Ovary (tissue), 7 donors: ENCODE measurements at regions not wholly inside any gene's neighbourhood (a gene's known extent, or its start where the extent isn't known, plus 50 kb on each side); places are given as distances from the start of the nearest gene placed in this dataset.

Experiments used
- DNase-seq, 5 donors: peaks; one replicate each; pipeline ENCODE4 v3.0.0-alpha.2; 2019 to 2020
- H3K27ac ChIP-seq, 2 donors: fragments of 200-600 bp; one replicate each; pipeline versions ENCODE4 v1.5.1 to v1.8.0; 2019 to 2022
- H3K27me3 ChIP-seq: fragments of 200-600 bp; one replicate; pipeline ENCODE4 v1.8.0; 2022
- H3K36me3 ChIP-seq: fragments of 200-600 bp; sonication (generic); one replicate; pipeline ENCODE4 v1.5.1; 2019
- H3K4me1 ChIP-seq: one replicate; pipeline ENCODE4 v1.8.1; 2013; ENCODE audit warnings: mild to moderate bottlenecking, moderate library complexity; ENCODE audit not compliant: insufficient read depth
- H3K4me3 ChIP-seq: fragments of 200-600 bp; sonication (generic); one replicate; pipeline ENCODE4 v1.5.1; 2017
- H3K9me3 ChIP-seq, 2 donors: fragments of 200-600 bp in 1 of 2; sonication (generic) in 1 of 2; one replicate each; pipeline versions ENCODE4 v1.5.1 to v1.8.1; 2013 to 2019; ENCODE audit warnings: mild to moderate bottlenecking in 1 of 2, moderate library complexity in 1 of 2
- EP300 ChIP-seq: sonication (generic); formaldehyde crosslinking; IDR thresholded peaks from one replicate; pipeline ENCODE4 v1.6.1; 2017; ENCODE audit warnings: antibody characterized with exemption
- POLR2A ChIP-seq: fragments of 450-650 bp; IDR thresholded peaks from one replicate; pipeline ENCODE4 v1.6.1; 2017; ENCODE audit warnings: antibody characterized with exemption, mild to moderate bottlenecking, moderate library complexity
- WGBS, 3 donors: extraction: QIAGEN DNeasy Blood & Tissue Kit in 1 of 3; methylation state at CpG; one replicate each; pipeline versions ENCODE4 v1.1.5 to v1.1.7; 2013 to 2017; 5-methylcytosine and 5-hydroxymethylcytosine counted together
- intact Hi-C, 4 donors: fragments of 100-400 bp; cut with DNase I; formaldehyde crosslinking; loops; one replicate each; pipeline versions ENCODE4 v1.11.0 to v1.15.1; 2022 to 2023
- TF ChIP-seq, protein P1 (sequence below), 3 donors: fragments of 450-650 bp in 2 of 3; fragments of 200-600 bp in 1 of 3; IDR thresholded peaks; one replicate each; pipeline versions ENCODE4 v1.5.1 to v1.8.0; 2016 to 2022; ENCODE audit warnings: antibody characterized with exemption in 3 of 3, mild to moderate bottlenecking in 1 of 3
- donor health status: DM: no; HTN: no; CAD: no; lungs with moderate emphysema.
- donor health status: DM: no; HTN: no; CAD: no.
- donor health status: Bipolar disorder and iron deficiency.
- donor health status: DM: no; HTN: no; CAD: no.
- donor health status: DM: yes; HTN: yes; CAD: no.

GRCh38 chr11:29844701-29845379, 172.0 kb downstream of the KCNA4 start:
- Histone ChIP-seq H3K27ac (no peak overlapping the region), H3K27me3 (no peaks in the 10 kb centered on the region), H3K36me3 (no peaks in the 10 kb centered on the region), H3K4me1 (no peaks in the 10 kb centered on the region), H3K9me3 (no peaks in the 10 kb centered on the region), H3K4me3 (no peak overlapping the region)
- WGBS, 3 donors: 18 to 39% (median 20%) methylated on average over 3 of the region's 3 CpGs
- no peak for DNase-seq
- intact Hi-C loops: no loop called here
- TF ChIP-seq, protein P1, sequence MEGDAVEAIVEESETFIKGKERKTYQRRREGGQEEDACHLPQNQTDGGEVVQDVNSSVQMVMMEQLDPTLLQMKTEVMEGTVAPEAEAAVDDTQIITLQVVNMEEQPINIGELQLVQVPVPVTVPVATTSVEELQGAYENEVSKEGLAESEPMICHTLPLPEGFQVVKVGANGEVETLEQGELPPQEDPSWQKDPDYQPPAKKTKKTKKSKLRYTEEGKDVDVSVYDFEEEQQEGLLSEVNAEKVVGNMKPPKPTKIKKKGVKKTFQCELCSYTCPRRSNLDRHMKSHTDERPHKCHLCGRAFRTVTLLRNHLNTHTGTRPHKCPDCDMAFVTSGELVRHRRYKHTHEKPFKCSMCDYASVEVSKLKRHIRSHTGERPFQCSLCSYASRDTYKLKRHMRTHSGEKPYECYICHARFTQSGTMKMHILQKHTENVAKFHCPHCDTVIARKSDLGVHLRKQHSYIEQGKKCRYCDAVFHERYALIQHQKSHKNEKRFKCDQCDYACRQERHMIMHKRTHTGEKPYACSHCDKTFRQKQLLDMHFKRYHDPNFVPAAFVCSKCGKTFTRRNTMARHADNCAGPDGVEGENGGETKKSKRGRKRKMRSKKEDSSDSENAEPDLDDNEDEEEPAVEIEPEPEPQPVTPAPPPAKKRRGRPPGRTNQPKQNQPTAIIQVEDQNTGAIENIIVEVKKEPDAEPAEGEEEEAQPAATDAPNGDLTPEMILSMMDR (IDR thresholded peaks at IDR 0.05): no peak
- TF ChIP-seq EP300 (no peak), POLR2A (no peak)

- intact Hi-C loops: no loop called here
- TF ChIP-seq, protein P1 (IDR thresholded peaks at IDR 0.05): no peak
- TF ChIP-seq EP300 (no peak), POLR2A (no peak)
- no peaks in the 10 kb centered on the region for H3K27me3 ChIP-seq
- H3K27ac ChIP-seq: no peak overlapping the region
- H3K4me1 ChIP-seq: no peaks in the 10 kb centered on the region
- no peaks in the 10 kb centered on the region for H3K9me3 ChIP-seq
- H3K4me3 ChIP-seq: no peak overlapping the region
- DNase-seq: no peak
- no peaks in the 10 kb centered on the region for H3K36me3 ChIP-seq
- WGBS, 3 donors: 88 to 99% (median 92%) methylated on average over 3 of the region's 3 CpGs
These were observed 172.8 kb downstream of the KCNA4 start for GRCh38 chr11:29844031-29844430.

DNA sequence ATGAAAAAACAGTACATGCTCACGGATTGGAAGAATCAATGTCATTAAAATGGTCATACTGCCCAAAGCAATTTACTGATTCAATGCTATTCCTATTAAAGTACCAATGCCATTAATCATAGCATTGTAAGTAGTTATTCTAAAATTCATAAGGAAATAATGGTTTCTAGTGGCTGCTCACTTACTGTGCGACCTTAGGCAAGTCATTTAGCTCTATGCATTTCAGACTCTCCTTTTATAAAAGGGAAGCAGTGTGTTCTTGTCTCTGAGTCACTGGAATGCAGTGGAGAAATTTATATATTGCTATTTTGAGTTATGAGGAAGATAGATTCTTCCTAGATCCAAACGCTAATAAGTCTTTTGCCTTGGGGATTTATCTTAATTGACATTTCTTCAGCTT, 174.8 kb downstream of the KCNA4 start:
- H3K4me1 ChIP-seq: no peaks in the 10 kb centered on the region
- TF ChIP-seq, protein P1 (IDR thresholded peaks at IDR 0.05): no peak
- TF ChIP-seq EP300: no peak
- H3K36me3 ChIP-seq: no peaks in the 10 kb centered on the region
- no peak overlapping the region for H3K27ac ChIP-seq
- no peak for DNase-seq
- no peaks in the 10 kb centered on the region for H3K27me3 ChIP-seq
- no peak overlapping the region for H3K4me3 ChIP-seq
- intact Hi-C loops: no loop called here
- H3K9me3 ChIP-seq: no peaks in the 10 kb centered on the region
- WGBS, 3 donors: 67 to 70% (median 68%) methylated on average over 3 of the region's 3 CpGs

GRCh38 chr11:29826878-29827277, 190.0 kb downstream of the KCNA4 start:
- 87 to 100% (median 91%) methylated on average over 2 of the region's 2 CpGs for WGBS, 3 donors
- no peak for DNase-seq
- Histone ChIP-seq H3K4me1 (no peaks in the 10 kb centered on the region), H3K36me3 (no peaks in the 10 kb centered on the region), H3K4me3 (no peak overlapping the region), H3K27me3 (no peaks in the 10 kb centered on the region), H3K9me3 (no peaks in the 10 kb centered on the region), H3K27ac (no peak overlapping the region)
- TF ChIP-seq POLR2A (no peak), EP300 (no peak)
- TF ChIP-seq, protein P1 (IDR thresholded peaks at IDR 0.05): no peak
- intact Hi-C loops: no loop called here
